ENCODE measurements at regions not wholly inside any gene's neighbourhood (a gene's known extent, or its start where the extent isn't known, plus 50 kb on each side); places are given as distances from the start of the nearest gene placed in this dataset.

DNA sequence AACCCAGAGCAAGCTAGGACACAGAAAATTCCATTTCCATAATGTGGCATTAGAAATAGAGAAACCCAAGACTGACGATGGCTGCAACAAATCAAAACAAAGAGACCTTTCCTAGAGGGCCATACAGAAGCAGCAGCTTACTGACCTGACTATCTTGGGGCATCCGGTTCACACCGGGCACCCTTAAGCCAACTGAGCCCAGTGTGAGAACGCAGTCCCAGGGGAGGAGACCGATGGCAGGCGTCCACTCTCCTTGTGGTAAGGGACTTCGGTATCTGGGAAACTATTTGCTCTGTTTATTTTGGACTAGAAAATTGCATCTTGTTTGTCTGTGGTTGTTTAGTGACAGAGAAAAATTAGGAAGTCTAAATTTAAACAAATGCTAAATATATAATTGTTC lies 244.8 kb upstream of the COPS8 start:
- no peak for DNase-seq (ENCODE audit: insufficient read length, low spot score, missing footprints)
- peaks cover 17% of the 10 kb centered on the region for H3K27me3 ChIP-seq (ENCODE audit: insufficient read depth, low read length)
- no peaks in the 10 kb centered on the region for H3K9me3 ChIP-seq (ENCODE audit: low read depth, low read length)
- no peak overlapping the region for H3K4me3 ChIP-seq (ENCODE audit: insufficient read depth, low read length)
- no peak overlapping the region for H3K27ac ChIP-seq (ENCODE audit: low read depth, low read length)
- no peaks in the 10 kb centered on the region for H4K20me1 ChIP-seq (ENCODE audit: insufficient read depth, low read length)
- no peak overlapping the region for H3K4me2 ChIP-seq (ENCODE audit: insufficient read depth, low read length)
- no peaks in the 10 kb centered on the region for H3K36me3 ChIP-seq (ENCODE audit: insufficient read depth, low read length)
- H3K79me2 ChIP-seq (ENCODE audit: insufficient read depth, low read length), result no peaks in the 10 kb centered on the region
- TF ChIP-seq, protein P1, sequence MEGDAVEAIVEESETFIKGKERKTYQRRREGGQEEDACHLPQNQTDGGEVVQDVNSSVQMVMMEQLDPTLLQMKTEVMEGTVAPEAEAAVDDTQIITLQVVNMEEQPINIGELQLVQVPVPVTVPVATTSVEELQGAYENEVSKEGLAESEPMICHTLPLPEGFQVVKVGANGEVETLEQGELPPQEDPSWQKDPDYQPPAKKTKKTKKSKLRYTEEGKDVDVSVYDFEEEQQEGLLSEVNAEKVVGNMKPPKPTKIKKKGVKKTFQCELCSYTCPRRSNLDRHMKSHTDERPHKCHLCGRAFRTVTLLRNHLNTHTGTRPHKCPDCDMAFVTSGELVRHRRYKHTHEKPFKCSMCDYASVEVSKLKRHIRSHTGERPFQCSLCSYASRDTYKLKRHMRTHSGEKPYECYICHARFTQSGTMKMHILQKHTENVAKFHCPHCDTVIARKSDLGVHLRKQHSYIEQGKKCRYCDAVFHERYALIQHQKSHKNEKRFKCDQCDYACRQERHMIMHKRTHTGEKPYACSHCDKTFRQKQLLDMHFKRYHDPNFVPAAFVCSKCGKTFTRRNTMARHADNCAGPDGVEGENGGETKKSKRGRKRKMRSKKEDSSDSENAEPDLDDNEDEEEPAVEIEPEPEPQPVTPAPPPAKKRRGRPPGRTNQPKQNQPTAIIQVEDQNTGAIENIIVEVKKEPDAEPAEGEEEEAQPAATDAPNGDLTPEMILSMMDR (IDR thresholded peaks at IDR 0.05; ENCODE audit: extremely low read depth, low read depth, low read length), result no peak
- H3K4me1 ChIP-seq (ENCODE audit: insufficient read depth, low read length), result peaks cover 5% of the 10 kb centered on the region
- no peak overlapping the region for H2AFZ ChIP-seq (ENCODE audit: low read length)

DNA sequence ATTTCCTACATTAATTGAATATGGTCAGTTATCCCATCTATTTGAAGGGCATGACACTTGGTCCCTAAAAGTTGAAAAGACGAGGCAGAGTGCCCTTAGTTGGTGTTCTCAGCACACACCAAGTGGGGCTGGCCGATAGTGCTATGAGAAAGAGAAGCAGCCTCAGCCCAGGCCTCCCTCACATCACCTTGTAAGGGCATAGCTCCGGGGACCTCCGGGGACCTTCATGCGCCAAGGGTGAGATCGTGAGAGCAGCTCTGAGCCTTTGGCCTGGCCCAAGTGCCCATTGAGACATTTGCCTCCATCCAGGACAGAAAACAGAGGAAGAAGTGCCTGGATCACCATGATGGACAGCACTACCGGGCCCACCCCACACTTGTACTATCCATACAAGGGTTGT lies 244.3 kb upstream of the COPS8 start:
- TF ChIP-seq, protein P1 (IDR thresholded peaks at IDR 0.05; ENCODE audit: extremely low read depth, low read depth, low read length), result no peak
- Histone ChIP-seq H3K4me1 (ENCODE audit: insufficient read depth, low read length) (peaks cover 5% of the 10 kb centered on the region), H3K27me3 (ENCODE audit: insufficient read depth, low read length) (peaks cover 18% of the 10 kb centered on the region), H3K4me3 (ENCODE audit: insufficient read depth, low read length) (no peak overlapping the region), H3K4me2 (ENCODE audit: insufficient read depth, low read length) (no peak overlapping the region), H3K9me3 (ENCODE audit: low read depth, low read length) (no peaks in the 10 kb centered on the region), H4K20me1 (ENCODE audit: insufficient read depth, low read length) (no peaks in the 10 kb centered on the region), H2AFZ (ENCODE audit: low read length) (no peak overlapping the region), H3K79me2 (ENCODE audit: insufficient read depth, low read length) (no peaks in the 10 kb centered on the region), H3K27ac (ENCODE audit: low read depth, low read length) (no peak overlapping the region), H3K36me3 (ENCODE audit: insufficient read depth, low read length) (no peaks in the 10 kb centered on the region)
- DNase-seq (ENCODE audit: insufficient read length, low spot score, missing footprints), result no peak

DNA sequence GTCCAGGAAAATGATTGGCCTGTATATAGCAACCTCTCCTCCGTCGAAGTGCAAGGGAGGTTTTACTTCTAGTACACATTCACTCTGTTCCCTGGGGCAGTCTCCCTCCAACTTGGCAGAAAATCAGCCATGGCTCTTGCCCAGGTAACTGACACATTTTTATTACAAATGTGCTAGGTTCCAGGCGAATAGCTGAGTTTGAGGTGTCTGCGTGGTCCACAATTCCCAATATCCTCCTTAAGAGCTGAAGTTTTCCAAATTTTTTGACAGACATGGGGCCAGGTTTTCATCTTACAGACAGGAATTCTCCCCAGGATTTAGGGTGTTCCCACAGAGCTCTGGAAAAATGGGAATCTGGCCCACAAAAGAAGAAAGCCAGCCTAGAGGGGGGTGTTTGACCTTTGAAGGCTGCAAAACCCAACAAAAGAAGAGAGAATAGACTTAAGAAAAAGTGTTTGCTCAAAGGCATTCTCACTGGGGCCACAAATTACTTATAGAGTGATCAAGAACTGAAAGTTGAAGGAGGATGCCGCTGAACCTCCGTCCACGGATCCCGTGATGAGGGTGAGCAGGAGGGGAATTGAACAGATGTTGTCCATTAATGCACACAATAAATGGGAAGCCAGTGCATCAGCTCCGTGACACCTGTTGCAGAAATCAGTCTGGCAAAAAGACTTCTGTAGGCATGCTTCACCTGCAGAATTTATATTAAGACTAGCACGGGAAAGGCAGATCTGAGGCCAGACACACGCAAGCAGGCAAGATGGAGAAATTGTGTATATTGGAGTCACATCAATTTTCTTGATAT lies 242.3 kb upstream of the COPS8 start:
- Histone ChIP-seq H3K36me3 (ENCODE audit: insufficient read depth, low read length) (no peaks in the 10 kb centered on the region), H3K27ac (ENCODE audit: low read depth, low read length) (no peak overlapping the region), H3K4me1 (ENCODE audit: insufficient read depth, low read length) (peaks cover 5% of the 10 kb centered on the region), H3K4me3 (ENCODE audit: insufficient read depth, low read length) (no peak overlapping the region), H2AFZ (ENCODE audit: low read length) (no peak overlapping the region), H4K20me1 (ENCODE audit: insufficient read depth, low read length) (no peaks in the 10 kb centered on the region), H3K27me3 (ENCODE audit: insufficient read depth, low read length) (peaks cover 11% of the 10 kb centered on the region), H3K9me3 (ENCODE audit: low read depth, low read length) (no peaks in the 10 kb centered on the region), H3K79me2 (ENCODE audit: insufficient read depth, low read length) (no peaks in the 10 kb centered on the region), H3K4me2 (ENCODE audit: insufficient read depth, low read length) (no peak overlapping the region)
- TF ChIP-seq, protein P1 (IDR thresholded peaks at IDR 0.05; ENCODE audit: extremely low read depth, low read depth, low read length), result no peak
- no peak for DNase-seq (ENCODE audit: insufficient read length, low spot score, missing footprints)

DNA sequence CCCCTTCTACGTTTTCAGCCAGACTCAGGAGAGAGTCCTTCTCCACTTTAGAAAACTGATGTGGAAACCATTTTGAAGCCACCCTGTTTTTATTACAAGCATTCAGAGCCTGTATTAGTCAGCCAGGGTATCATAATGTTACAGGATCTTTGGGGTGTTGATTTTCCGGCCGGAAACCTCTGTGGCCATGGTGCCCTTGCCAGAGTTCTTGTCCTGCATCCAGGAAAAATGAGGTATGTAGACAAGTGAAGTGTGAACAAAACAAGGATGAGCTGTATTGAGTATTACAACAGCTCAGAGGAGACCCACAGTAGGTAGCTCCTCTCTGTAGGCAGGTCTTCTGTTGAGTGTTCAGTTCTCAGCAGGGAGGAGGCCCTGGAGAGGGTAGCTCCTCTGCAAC lies 241.0 kb upstream of the COPS8 start:
- Histone ChIP-seq H4K20me1 (ENCODE audit: insufficient read depth, low read length) (no peaks in the 10 kb centered on the region), H3K4me2 (ENCODE audit: insufficient read depth, low read length) (no peak overlapping the region), H3K27ac (ENCODE audit: low read depth, low read length) (no peak overlapping the region), H3K4me3 (ENCODE audit: insufficient read depth, low read length) (no peak overlapping the region), H3K36me3 (ENCODE audit: insufficient read depth, low read length) (no peaks in the 10 kb centered on the region), H3K79me2 (ENCODE audit: insufficient read depth, low read length) (no peaks in the 10 kb centered on the region), H3K9me3 (ENCODE audit: low read depth, low read length) (no peaks in the 10 kb centered on the region), H3K27me3 (ENCODE audit: insufficient read depth, low read length) (peaks cover 10% of the 10 kb centered on the region), H2AFZ (ENCODE audit: low read length) (no peak overlapping the region), H3K4me1 (ENCODE audit: insufficient read depth, low read length) (peaks cover 5% of the 10 kb centered on the region)
- TF ChIP-seq, protein P1 (IDR thresholded peaks at IDR 0.05; ENCODE audit: extremely low read depth, low read depth, low read length), result no peak
- no peak for DNase-seq (ENCODE audit: insufficient read length, low spot score, missing footprints)
